HL-60 (cell line): ENCODE measurements at regions not wholly inside any gene's neighbourhood (a gene's known extent, or its start where the extent isn't known, plus 50 kb on each side); places are given as distances from the start of the nearest gene placed in this dataset.

Experiments used
- CTCF ChIP-seq: IDR thresholded peaks from one replicate; pipeline ENCODE4 v1.5.1; 2011; ENCODE audit warnings: low read length, control low read depth, inconsistent platforms; ENCODE audit not compliant: insufficient read depth
- GABPA ChIP-seq: IDR thresholded peaks from 2 replicates; pipeline ENCODE4 v1.6.1; 2012; ENCODE audit warnings: low read depth
- POLR2AphosphoS5 ChIP-seq: IDR thresholded peaks from 2 replicates; pipeline ENCODE4 v1.6.1; 2012; ENCODE audit warnings: low read depth
- REST ChIP-seq: IDR thresholded peaks from 2 replicates; pipeline ENCODE4 v1.6.1; 2012; ENCODE audit warnings: low read depth; ENCODE audit not compliant: insufficient replicate concordance
- SPI1 ChIP-seq: IDR thresholded peaks from 2 replicates; pipeline ENCODE4 v1.6.1; 2012; ENCODE audit warnings: low read depth, mild to moderate bottlenecking, borderline replicate concordance

GRCh38 chr11:109961261-109961660 is 131.9 kb upstream of the ZC3H12C start:
- TF ChIP-seq CTCF (no peak), GABPA (no peak), REST (no peak), SPI1 (no peak), POLR2AphosphoS5 (no peak)
